Activated T-cell treated with anti-CD3 and anti-CD28 coated beads, Interleukin-2, amount 50 U/mL, for 48 hours (primary cell): ENCODE measurements at regions not wholly inside any gene's neighbourhood (a gene's known extent, or its start where the extent isn't known, plus 50 kb on each side); places are given as distances from the start of the nearest gene placed in this dataset.
"Not testable (repeated sequence)": the region's sequence is repeated elsewhere in the genome, so short reads cannot be mapped to it uniquely, and the experiment has no call there.

Experiments
- DNase-seq, 2 experiments: peaks; one replicate each; pipeline ENCODE4 v3.0.0-alpha.2; 2020

- no peak for DNase-seq
Measured at GRCh38 chr20:47991875-47992488, 206.7 kb upstream of the SULF2 start.

- DNase-seq = no peak
Measured at GRCh38 chr20:47990507-47991150, 205.3 kb upstream of the SULF2 start.

- no peak for DNase-seq
Measured at GRCh38 chr20:47989957-47990356, 204.7 kb upstream of the SULF2 start.

- no peak for DNase-seq
Measured at GRCh38 chr20:47988676-47989075, 203.4 kb upstream of the SULF2 start.

GRCh38 chr20:47985092-47985850, 200.0 kb upstream of the SULF2 start:
- no peak for DNase-seq

- peak in 1 of 2 experiments; percentile 4 for DNase-seq
Measured at GRCh38 chr20:47984437-47984836, 199.2 kb upstream of the SULF2 start.

GRCh38 chr20:47983642-47984041, 198.4 kb upstream of the SULF2 start:
- not testable (repeated sequence) for DNase-seq

GRCh38 chr20:47982574-47983360, 197.5 kb upstream of the SULF2 start:
- DNase-seq = no peak

- no peak for DNase-seq
Measured at GRCh38 chr20:47981222-47981621, 195.9 kb upstream of the SULF2 start.

- DNase-seq = no peak
Measured at GRCh38 chr20:47980336-47981177, 195.3 kb upstream of the SULF2 start.

- not testable (repeated sequence) for DNase-seq
Measured at GRCh38 chr20:47979361-47980095, 194.2 kb upstream of the SULF2 start.

- not testable (repeated sequence) for DNase-seq
Measured at GRCh38 chr20:47978428-47979120, 193.3 kb upstream of the SULF2 start.

- DNase-seq = not testable (repeated sequence)
Measured at GRCh38 chr20:47977789-47978252, 192.5 kb upstream of the SULF2 start.

- not testable (repeated sequence) for DNase-seq
Measured at GRCh38 chr20:47977017-47977788, 191.9 kb upstream of the SULF2 start.

GRCh38 chr20:47974234-47974878, 189.1 kb upstream of the SULF2 start:
- no peak for DNase-seq

GRCh38 chr20:47973519-47974233, 188.4 kb upstream of the SULF2 start:
- no peak for DNase-seq

- DNase-seq = no peak
Measured at GRCh38 chr20:47972916-47973309, 187.6 kb upstream of the SULF2 start.

- not testable (repeated sequence) for DNase-seq
Measured at GRCh38 chr20:47972297-47972915, 187.1 kb upstream of the SULF2 start.
